ENCODE measurements at regions not wholly inside any gene's neighbourhood (a gene's known extent, or its start where the extent isn't known, plus 50 kb on each side); places are given as distances from the start of the nearest gene placed in this dataset.

DNA sequence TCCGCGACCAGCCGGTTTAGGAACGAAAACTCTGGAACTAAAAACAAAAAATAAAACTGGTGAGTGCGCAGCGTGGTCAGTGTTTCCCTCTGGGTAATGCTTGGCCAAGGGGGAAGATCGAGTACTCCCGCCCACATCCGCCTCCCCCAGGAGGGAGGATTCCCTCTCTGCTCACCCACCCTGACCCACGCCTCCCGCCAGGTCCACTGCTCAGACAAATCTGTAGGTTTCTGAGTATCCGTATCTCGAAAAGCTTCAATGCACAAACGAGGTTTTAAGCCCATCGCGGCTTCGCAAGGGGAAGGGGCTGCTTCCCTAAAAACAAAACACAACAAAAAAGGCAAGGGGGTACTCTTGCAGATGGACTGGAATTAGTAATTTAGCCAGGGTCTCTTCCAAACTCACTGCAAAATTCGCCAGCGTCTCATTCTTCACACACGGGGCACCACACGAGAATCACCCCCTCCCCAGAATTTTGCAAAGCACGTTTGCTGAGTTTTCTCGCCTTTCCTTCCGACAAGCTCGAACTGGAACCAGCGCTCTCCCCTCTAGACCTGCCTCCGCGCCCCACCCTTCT, 75.2 kb downstream of the INSIG1 start:
- H3K36me3 Mint-ChIP-seq (ENCODE audit: low read depth): peaks cover 6% of the 10 kb centered on the region
- Histone ChIP-seq H3K4me3 (peak overlapping the region; percentile 52), H3K27ac (ENCODE audit: low read depth) (no peak overlapping the region), H3K36me3 (ENCODE audit: insufficient read depth) (no peaks in the 10 kb centered on the region), H3K4me1 (ENCODE audit: insufficient read depth) (peaks cover 28% of the 10 kb centered on the region; the same call in 1 of the 2 replicates), H3K79me2 (replicated peaks; ENCODE audit: insufficient read depth) (no peaks in the 10 kb centered on the region), H4K20me1 (replicated peaks; ENCODE audit: insufficient read depth) (peaks cover 27% of the 10 kb centered on the region), H3K4me2 (peak overlapping the region; percentile 73), H2AFZ (no peak overlapping the region), H3K27me3 (ENCODE audit: insufficient read depth) (peaks cover 96% of the 10 kb centered on the region), H3K9me2 (ENCODE audit: insufficient read depth) (no peaks in the 10 kb centered on the region), H3F3A (replicated peaks; ENCODE audit: low read depth) (peaks cover 17% of the 10 kb centered on the region)
- H3K27ac Mint-ChIP-seq: no peak overlapping the region
- no peak for DNase-seq (ENCODE audit: low spot score)
- peak overlapping the region; percentile 60 for H3K4me3 Mint-ChIP-seq
- peaks cover 26% of the 10 kb centered on the region for H3K9me3 Mint-ChIP-seq
- TF ChIP-seq EZH2 (IDR thresholded peaks at IDR 0.05; ENCODE audit: low read depth, unreplicated experiment): peak; percentile 93
- TF ChIP-seq, protein P1, sequence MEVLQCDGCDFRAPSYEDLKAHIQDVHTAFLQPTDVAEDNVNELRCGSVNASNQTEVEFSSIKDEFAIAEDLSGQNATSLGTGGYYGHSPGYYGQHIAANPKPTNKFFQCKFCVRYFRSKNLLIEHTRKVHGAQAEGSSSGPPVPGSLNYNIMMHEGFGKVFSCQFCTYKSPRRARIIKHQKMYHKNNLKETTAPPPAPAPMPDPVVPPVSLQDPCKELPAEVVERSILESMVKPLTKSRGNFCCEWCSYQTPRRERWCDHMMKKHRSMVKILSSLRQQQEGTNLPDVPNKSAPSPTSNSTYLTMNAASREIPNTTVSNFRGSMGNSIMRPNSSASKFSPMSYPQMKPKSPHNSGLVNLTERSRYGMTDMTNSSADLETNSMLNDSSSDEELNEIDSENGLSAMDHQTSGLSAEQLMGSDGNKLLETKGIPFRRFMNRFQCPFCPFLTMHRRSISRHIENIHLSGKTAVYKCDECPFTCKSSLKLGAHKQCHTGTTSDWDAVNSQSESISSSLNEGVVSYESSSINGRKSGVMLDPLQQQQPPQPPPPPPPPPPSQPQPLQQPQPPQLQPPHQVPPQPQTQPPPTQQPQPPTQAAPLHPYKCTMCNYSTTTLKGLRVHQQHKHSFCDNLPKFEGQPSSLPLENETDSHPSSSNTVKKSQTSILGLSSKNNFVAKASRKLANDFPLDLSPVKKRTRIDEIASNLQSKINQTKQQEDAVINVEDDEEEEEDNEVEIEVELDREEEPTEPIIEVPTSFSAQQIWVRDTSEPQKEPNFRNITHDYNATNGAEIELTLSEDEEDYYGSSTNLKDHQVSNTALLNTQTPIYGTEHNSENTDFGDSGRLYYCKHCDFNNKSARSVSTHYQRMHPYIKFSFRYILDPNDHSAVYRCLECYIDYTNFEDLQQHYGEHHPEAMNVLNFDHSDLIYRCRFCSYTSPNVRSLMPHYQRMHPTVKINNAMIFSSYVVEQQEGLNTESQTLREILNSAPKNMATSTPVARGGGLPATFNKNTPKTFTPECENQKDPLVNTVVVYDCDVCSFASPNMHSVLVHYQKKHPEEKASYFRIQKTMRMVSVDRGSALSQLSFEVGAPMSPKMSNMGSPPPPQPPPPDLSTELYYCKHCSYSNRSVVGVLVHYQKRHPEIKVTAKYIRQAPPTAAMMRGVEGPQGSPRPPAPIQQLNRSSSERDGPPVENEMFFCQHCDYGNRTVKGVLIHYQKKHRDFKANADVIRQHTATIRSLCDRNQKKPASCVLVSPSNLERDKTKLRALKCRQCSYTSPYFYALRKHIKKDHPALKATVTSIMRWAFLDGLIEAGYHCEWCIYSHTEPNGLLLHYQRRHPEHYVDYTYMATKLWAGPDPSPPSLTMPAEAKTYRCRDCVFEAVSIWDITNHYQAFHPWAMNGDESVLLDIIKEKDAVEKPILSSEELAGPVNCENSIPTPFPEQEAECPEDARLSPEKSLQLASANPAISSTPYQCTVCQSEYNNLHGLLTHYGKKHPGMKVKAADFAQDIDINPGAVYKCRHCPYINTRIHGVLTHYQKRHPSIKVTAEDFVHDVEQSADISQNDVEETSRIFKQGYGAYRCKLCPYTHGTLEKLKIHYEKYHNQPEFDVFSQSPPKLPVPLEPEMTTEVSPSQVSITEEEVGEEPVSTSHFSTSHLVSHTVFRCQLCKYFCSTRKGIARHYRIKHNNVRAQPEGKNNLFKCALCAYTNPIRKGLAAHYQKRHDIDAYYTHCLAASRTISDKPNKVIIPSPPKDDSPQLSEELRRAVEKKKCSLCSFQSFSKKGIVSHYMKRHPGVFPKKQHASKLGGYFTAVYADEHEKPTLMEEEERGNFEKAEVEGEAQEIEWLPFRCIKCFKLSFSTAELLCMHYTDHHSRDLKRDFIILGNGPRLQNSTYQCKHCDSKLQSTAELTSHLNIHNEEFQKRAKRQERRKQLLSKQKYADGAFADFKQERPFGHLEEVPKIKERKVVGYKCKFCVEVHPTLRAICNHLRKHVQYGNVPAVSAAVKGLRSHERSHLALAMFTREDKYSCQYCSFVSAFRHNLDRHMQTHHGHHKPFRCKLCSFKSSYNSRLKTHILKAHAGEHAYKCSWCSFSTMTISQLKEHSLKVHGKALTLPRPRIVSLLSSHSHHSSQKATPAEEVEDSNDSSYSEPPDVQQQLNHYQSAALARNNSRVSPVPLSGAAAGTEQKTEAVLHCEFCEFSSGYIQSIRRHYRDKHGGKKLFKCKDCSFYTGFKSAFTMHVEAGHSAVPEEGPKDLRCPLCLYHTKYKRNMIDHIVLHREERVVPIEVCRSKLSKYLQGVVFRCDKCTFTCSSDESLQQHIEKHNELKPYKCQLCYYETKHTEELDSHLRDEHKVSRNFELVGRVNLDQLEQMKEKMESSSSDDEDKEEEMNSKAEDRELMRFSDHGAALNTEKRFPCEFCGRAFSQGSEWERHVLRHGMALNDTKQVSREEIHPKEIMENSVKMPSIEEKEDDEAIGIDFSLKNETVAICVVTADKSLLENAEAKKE (CRISPR knock-in tag; IDR thresholded peaks at IDR 0.05): no peak
- TF ChIP-seq, protein P2, sequence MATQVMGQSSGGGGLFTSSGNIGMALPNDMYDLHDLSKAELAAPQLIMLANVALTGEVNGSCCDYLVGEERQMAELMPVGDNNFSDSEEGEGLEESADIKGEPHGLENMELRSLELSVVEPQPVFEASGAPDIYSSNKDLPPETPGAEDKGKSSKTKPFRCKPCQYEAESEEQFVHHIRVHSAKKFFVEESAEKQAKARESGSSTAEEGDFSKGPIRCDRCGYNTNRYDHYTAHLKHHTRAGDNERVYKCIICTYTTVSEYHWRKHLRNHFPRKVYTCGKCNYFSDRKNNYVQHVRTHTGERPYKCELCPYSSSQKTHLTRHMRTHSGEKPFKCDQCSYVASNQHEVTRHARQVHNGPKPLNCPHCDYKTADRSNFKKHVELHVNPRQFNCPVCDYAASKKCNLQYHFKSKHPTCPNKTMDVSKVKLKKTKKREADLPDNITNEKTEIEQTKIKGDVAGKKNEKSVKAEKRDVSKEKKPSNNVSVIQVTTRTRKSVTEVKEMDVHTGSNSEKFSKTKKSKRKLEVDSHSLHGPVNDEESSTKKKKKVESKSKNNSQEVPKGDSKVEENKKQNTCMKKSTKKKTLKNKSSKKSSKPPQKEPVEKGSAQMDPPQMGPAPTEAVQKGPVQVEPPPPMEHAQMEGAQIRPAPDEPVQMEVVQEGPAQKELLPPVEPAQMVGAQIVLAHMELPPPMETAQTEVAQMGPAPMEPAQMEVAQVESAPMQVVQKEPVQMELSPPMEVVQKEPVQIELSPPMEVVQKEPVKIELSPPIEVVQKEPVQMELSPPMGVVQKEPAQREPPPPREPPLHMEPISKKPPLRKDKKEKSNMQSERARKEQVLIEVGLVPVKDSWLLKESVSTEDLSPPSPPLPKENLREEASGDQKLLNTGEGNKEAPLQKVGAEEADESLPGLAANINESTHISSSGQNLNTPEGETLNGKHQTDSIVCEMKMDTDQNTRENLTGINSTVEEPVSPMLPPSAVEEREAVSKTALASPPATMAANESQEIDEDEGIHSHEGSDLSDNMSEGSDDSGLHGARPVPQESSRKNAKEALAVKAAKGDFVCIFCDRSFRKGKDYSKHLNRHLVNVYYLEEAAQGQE (IDR thresholded peaks at IDR 0.05; ENCODE audit: unreplicated experiment): no peak
- TF ChIP-seq ZNF114 (CRISPR knock-in tag; IDR thresholded peaks at IDR 0.05): no peak
- TF ChIP-seq, protein P3, sequence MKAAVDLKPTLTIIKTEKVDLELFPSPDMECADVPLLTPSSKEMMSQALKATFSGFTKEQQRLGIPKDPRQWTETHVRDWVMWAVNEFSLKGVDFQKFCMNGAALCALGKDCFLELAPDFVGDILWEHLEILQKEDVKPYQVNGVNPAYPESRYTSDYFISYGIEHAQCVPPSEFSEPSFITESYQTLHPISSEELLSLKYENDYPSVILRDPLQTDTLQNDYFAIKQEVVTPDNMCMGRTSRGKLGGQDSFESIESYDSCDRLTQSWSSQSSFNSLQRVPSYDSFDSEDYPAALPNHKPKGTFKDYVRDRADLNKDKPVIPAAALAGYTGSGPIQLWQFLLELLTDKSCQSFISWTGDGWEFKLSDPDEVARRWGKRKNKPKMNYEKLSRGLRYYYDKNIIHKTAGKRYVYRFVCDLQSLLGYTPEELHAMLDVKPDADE (IDR thresholded peaks at IDR 0.05): no peak
- TF ChIP-seq, protein P4, sequence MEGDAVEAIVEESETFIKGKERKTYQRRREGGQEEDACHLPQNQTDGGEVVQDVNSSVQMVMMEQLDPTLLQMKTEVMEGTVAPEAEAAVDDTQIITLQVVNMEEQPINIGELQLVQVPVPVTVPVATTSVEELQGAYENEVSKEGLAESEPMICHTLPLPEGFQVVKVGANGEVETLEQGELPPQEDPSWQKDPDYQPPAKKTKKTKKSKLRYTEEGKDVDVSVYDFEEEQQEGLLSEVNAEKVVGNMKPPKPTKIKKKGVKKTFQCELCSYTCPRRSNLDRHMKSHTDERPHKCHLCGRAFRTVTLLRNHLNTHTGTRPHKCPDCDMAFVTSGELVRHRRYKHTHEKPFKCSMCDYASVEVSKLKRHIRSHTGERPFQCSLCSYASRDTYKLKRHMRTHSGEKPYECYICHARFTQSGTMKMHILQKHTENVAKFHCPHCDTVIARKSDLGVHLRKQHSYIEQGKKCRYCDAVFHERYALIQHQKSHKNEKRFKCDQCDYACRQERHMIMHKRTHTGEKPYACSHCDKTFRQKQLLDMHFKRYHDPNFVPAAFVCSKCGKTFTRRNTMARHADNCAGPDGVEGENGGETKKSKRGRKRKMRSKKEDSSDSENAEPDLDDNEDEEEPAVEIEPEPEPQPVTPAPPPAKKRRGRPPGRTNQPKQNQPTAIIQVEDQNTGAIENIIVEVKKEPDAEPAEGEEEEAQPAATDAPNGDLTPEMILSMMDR (conservative IDR thresholded peaks at IDR 0.05; ENCODE audit: low read depth in 2 of 2): no peak; a peak in 1 of 4 replicates
- no peak for TF ChIP-seq POLR2AphosphoS5 (IDR thresholded peaks at IDR 0.05; ENCODE audit: low read depth)
- TF ChIP-seq CREB1 (CRISPR knock-in tag; IDR thresholded peaks at IDR 0.05; ENCODE audit: low read depth): no peak
- peaks cover 99% of the 10 kb centered on the region for H3K27me3 Mint-ChIP-seq (ENCODE audit: insufficient read depth, low read depth, poor library complexity)
- peaks cover 29% of the 10 kb centered on the region for H3K4me1 Mint-ChIP-seq
- ATAC-seq: no peak

All from GM23338 (cell line).